ENCODE measurements at regions not wholly inside any gene's neighbourhood (a gene's known extent, or its start where the extent isn't known, plus 50 kb on each side); places are given as distances from the start of the nearest gene placed in this dataset.

DNA sequence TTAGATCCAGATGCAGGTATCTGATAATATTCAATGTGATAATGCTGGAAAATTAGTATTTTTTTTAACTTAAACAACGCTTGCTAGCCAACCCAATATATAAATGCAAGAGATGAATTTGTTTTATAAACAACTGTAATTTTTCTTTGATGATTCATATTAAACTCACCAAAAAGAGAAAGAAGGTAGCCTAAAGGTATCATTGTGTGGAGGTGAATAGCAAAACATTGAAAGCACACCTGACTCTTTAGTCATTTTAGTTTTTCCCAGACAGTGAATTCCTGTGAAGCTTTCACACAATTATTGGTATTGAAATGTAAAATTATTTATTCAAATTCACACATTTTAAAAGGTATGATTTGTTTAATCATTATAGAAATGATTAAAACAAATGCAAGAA lies 424.0 kb downstream of the NR4A2 start:
- TF ChIP-seq, protein P1, sequence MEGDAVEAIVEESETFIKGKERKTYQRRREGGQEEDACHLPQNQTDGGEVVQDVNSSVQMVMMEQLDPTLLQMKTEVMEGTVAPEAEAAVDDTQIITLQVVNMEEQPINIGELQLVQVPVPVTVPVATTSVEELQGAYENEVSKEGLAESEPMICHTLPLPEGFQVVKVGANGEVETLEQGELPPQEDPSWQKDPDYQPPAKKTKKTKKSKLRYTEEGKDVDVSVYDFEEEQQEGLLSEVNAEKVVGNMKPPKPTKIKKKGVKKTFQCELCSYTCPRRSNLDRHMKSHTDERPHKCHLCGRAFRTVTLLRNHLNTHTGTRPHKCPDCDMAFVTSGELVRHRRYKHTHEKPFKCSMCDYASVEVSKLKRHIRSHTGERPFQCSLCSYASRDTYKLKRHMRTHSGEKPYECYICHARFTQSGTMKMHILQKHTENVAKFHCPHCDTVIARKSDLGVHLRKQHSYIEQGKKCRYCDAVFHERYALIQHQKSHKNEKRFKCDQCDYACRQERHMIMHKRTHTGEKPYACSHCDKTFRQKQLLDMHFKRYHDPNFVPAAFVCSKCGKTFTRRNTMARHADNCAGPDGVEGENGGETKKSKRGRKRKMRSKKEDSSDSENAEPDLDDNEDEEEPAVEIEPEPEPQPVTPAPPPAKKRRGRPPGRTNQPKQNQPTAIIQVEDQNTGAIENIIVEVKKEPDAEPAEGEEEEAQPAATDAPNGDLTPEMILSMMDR (IDR thresholded peaks at IDR 0.05; ENCODE audit: low read depth, low read length): no peak
- no peak for TF ChIP-seq POLR2A (IDR thresholded peaks at IDR 0.05; ENCODE audit: extremely low read depth, insufficient read length)
- TF ChIP-seq, protein P2, sequence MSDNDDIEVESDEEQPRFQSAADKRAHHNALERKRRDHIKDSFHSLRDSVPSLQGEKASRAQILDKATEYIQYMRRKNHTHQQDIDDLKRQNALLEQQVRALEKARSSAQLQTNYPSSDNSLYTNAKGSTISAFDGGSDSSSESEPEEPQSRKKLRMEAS (IDR thresholded peaks at IDR 0.05; ENCODE audit: low read depth, low read length): no peak
- TF ChIP-seq MYC (IDR thresholded peaks at IDR 0.05; ENCODE audit: low read depth, low read length): no peak

Data from NB4 (cell line).